ENCODE measurements at regions not wholly inside any gene's neighbourhood (a gene's known extent, or its start where the extent isn't known, plus 50 kb on each side); places are given as distances from the start of the nearest gene placed in this dataset.
"Not testable (repeated sequence)": the region's sequence is repeated elsewhere in the genome, so short reads cannot be mapped to it uniquely, and the experiment has no call there.

GRCh38 chr6:126888727-126889725, 229.4 kb upstream of the RSPO3 start:
- DNase-seq (ENCODE audit: insufficient read length, low spot score), result no peak
- no peak for FAIRE-seq

GRCh38 chr6:126890055-126890454, 228.4 kb upstream of the RSPO3 start:
- DNase-seq (ENCODE audit: insufficient read length, low spot score) (no peak), FAIRE-seq (no peak)

- FAIRE-seq (no peak), DNase-seq (ENCODE audit: insufficient read length, low spot score) (no peak)
Measured at GRCh38 chr6:126891158-126891557, 227.3 kb upstream of the RSPO3 start.

GRCh38 chr6:126892869-126893268, 225.6 kb upstream of the RSPO3 start:
- FAIRE-seq; DNase-seq (ENCODE audit: insufficient read length, low spot score): not testable (repeated sequence)

- no peak for FAIRE-seq
Measured at GRCh38 chr6:126897758-126898157, 220.7 kb upstream of the RSPO3 start.

GRCh38 chr6:126904176-126904575, 214.3 kb upstream of the RSPO3 start:
- DNase-seq (ENCODE audit: insufficient read length, low spot score) (no peak), FAIRE-seq (no peak)

More at GRCh38 chr6:126897758-126898157, 220.7 kb upstream of the RSPO3 start:
- DNase-seq (ENCODE audit: insufficient read length, low spot score), result no peak

- DNase-seq (ENCODE audit: insufficient read length, low spot score) (no peak), FAIRE-seq (no peak)
Measured at GRCh38 chr6:126905917-126906316, 212.6 kb upstream of the RSPO3 start.

- no peak for FAIRE-seq
- no peak for DNase-seq (ENCODE audit: insufficient read length, low spot score)
Measured at GRCh38 chr6:126907312-126907711, 211.2 kb upstream of the RSPO3 start.

- DNase-seq (ENCODE audit: insufficient read length, low spot score) (no peak), FAIRE-seq (no peak)
Measured at GRCh38 chr6:126907996-126908395, 210.5 kb upstream of the RSPO3 start.

GRCh38 chr6:126909493-126909892, 209.0 kb upstream of the RSPO3 start:
- no peak for DNase-seq (ENCODE audit: insufficient read length, low spot score)
- FAIRE-seq, result no peak

- DNase-seq (ENCODE audit: insufficient read length, low spot score), result no peak
- no peak for FAIRE-seq
Measured at GRCh38 chr6:126913651-126914050, 204.8 kb upstream of the RSPO3 start.

GRCh38 chr6:126914172-126914571, 204.3 kb upstream of the RSPO3 start:
- DNase-seq (ENCODE audit: insufficient read length, low spot score) (no peak), FAIRE-seq (no peak)

GRCh38 chr6:126914801-126915200, 203.7 kb upstream of the RSPO3 start:
- DNase-seq (ENCODE audit: insufficient read length, low spot score), result no peak
- FAIRE-seq, result no peak

GRCh38 chr6:126919947-126920346, 198.5 kb upstream of the RSPO3 start:
- no peak for DNase-seq (ENCODE audit: insufficient read length, low spot score)

GRCh38 chr6:126923807-126924206, 194.7 kb upstream of the RSPO3 start:
- DNase-seq (ENCODE audit: insufficient read length, low spot score) (no peak), FAIRE-seq (no peak)

More at GRCh38 chr6:126919947-126920346, 198.5 kb upstream of the RSPO3 start:
- FAIRE-seq, result no peak

GRCh38 chr6:126926926-126927325, 191.5 kb upstream of the RSPO3 start:
- no peak for DNase-seq (ENCODE audit: insufficient read length, low spot score)
- FAIRE-seq, result no peak

GRCh38 chr6:126927841-126928240, 190.6 kb upstream of the RSPO3 start:
- DNase-seq (ENCODE audit: insufficient read length, low spot score), result no peak
- no peak for FAIRE-seq

GRCh38 chr6:126937426-126937825, 181.0 kb upstream of the RSPO3 start:
- DNase-seq (ENCODE audit: insufficient read length, low spot score), result no peak
- FAIRE-seq, result no peak

- FAIRE-seq (no peak), DNase-seq (ENCODE audit: insufficient read length, low spot score) (no peak)
Measured at GRCh38 chr6:126939784-126940183, 178.7 kb upstream of the RSPO3 start.

- no peak for FAIRE-seq
Measured at GRCh38 chr6:126941751-126942150, 176.7 kb upstream of the RSPO3 start.

GRCh38 chr6:126944512-126944911, 174.0 kb upstream of the RSPO3 start:
- FAIRE-seq, result no peak

More at GRCh38 chr6:126941751-126942150, 176.7 kb upstream of the RSPO3 start:
- no peak for DNase-seq (ENCODE audit: insufficient read length, low spot score)

GRCh38 chr6:126945150-126945685, 173.3 kb upstream of the RSPO3 start:
- DNase-seq (ENCODE audit: insufficient read length, low spot score) (no peak), FAIRE-seq (no peak)

More at GRCh38 chr6:126944512-126944911, 174.0 kb upstream of the RSPO3 start:
- no peak for DNase-seq (ENCODE audit: insufficient read length, low spot score)
